ENCODE measurements at regions not wholly inside any gene's neighbourhood (a gene's known extent, or its start where the extent isn't known, plus 50 kb on each side); places are given as distances from the start of the nearest gene placed in this dataset.
A peak's percentile ranks its signal among the peaks of the same experiment; 100 is the strongest.
"Not testable (repeated sequence)": the region's sequence is repeated elsewhere in the genome, so short reads cannot be mapped to it uniquely, and the experiment has no call there.

GRCh38 chrX:43239356-43239755 is 416.7 kb upstream of the MAOA start:
- DNase-seq = no peak

- no peak for DNase-seq
These were observed 400.5 kb upstream of the MAOA start for GRCh38 chrX:43255596-43255995.

- DNase-seq = no peak
These were observed 389.6 kb upstream of the MAOA start for GRCh38 chrX:43266487-43266886.

GRCh38 chrX:43267652-43268051 is 388.4 kb upstream of the MAOA start:
- no peak for DNase-seq

GRCh38 chrX:43269201-43269600 is 386.9 kb upstream of the MAOA start:
- DNase-seq = no peak

GRCh38 chrX:43277879-43278278 is 378.2 kb upstream of the MAOA start:
- DNase-seq = no peak

GRCh38 chrX:43278440-43278839 is 377.7 kb upstream of the MAOA start:
- no peak for DNase-seq

- DNase-seq = no peak
These were observed 376.7 kb upstream of the MAOA start for GRCh38 chrX:43279341-43279808.

GRCh38 chrX:43283187-43283586 is 372.9 kb upstream of the MAOA start:
- DNase-seq = no peak

GRCh38 chrX:43311625-43312024 is 344.5 kb upstream of the MAOA start:
- not testable (repeated sequence) for DNase-seq

- DNase-seq = no peak
These were observed 343.1 kb upstream of the MAOA start for GRCh38 chrX:43313035-43313434.

- DNase-seq = no peak
These were observed 341.6 kb upstream of the MAOA start for GRCh38 chrX:43314525-43314924.

GRCh38 chrX:43315622-43316021 is 340.5 kb upstream of the MAOA start:
- DNase-seq = no peak

GRCh38 chrX:43316146-43316545 is 340.0 kb upstream of the MAOA start:
- DNase-seq = no peak

- DNase-seq = no peak
These were observed 338.7 kb upstream of the MAOA start for GRCh38 chrX:43317378-43317777.

- DNase-seq = no peak
These were observed 327.6 kb upstream of the MAOA start for GRCh38 chrX:43328358-43328946.

GRCh38 chrX:43333543-43333942 is 322.6 kb upstream of the MAOA start:
- no peak for DNase-seq

GRCh38 chrX:43345166-43345565 is 310.9 kb upstream of the MAOA start:
- DNase-seq = no peak

- peak; percentile 24 to 30 for DNase-seq
These were observed 306.7 kb upstream of the MAOA start for GRCh38 chrX:43349363-43349762.

GRCh38 chrX:43350935-43351334 is 305.2 kb upstream of the MAOA start:
- DNase-seq = no peak

- no peak for DNase-seq
These were observed 298.4 kb upstream of the MAOA start for GRCh38 chrX:43357741-43358140.

- no peak for DNase-seq
These were observed 283.1 kb upstream of the MAOA start for GRCh38 chrX:43373032-43373431.

- no peak for DNase-seq
These were observed 281.0 kb upstream of the MAOA start for GRCh38 chrX:43375136-43375535.

GRCh38 chrX:43380704-43381103 is 275.4 kb upstream of the MAOA start:
- DNase-seq = no peak

GRCh38 chrX:43386875-43387274 is 269.2 kb upstream of the MAOA start:
- no peak for DNase-seq

- no peak for DNase-seq
These were observed 250.9 kb upstream of the MAOA start for GRCh38 chrX:43405191-43405590.
